ENCODE measurements at regions not wholly inside any gene's neighbourhood (a gene's known extent, or its start where the extent isn't known, plus 50 kb on each side); places are given as distances from the start of the nearest gene placed in this dataset.

- H3K27ac ChIP-seq = peak overlapping the region in 1 of 4 donors; percentile 42
- H3K4me1 ChIP-seq = peaks cover 7 to 70% (median 15%) of the 10 kb centered on the region in 3 donors
- no peaks in the 10 kb centered on the region for H3K9me3 ChIP-seq
- TF ChIP-seq EP300 (IDR thresholded peaks at IDR 0.05) (no peak), POLR2A (IDR thresholded peaks at IDR 0.05) (no peak), POLR2AphosphoS5 (IDR thresholded peaks at IDR 0.05) (no peak)
- TF ChIP-seq, protein P1, sequence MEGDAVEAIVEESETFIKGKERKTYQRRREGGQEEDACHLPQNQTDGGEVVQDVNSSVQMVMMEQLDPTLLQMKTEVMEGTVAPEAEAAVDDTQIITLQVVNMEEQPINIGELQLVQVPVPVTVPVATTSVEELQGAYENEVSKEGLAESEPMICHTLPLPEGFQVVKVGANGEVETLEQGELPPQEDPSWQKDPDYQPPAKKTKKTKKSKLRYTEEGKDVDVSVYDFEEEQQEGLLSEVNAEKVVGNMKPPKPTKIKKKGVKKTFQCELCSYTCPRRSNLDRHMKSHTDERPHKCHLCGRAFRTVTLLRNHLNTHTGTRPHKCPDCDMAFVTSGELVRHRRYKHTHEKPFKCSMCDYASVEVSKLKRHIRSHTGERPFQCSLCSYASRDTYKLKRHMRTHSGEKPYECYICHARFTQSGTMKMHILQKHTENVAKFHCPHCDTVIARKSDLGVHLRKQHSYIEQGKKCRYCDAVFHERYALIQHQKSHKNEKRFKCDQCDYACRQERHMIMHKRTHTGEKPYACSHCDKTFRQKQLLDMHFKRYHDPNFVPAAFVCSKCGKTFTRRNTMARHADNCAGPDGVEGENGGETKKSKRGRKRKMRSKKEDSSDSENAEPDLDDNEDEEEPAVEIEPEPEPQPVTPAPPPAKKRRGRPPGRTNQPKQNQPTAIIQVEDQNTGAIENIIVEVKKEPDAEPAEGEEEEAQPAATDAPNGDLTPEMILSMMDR (IDR thresholded peaks at IDR 0.05) = no peak
- ATAC-seq = no peak
- H3K36me3 ChIP-seq = no peaks in the 10 kb centered on the region
- no peaks in the 10 kb centered on the region for H3K27me3 ChIP-seq
- WGBS, 2 donors (ENCODE audit: low coverage in 1 of 2) = 33 to 45% methylated on average over 5 to 6 of the region's 6 CpGs
- no peak overlapping the region for H3K4me3 ChIP-seq
These were observed 431.6 kb upstream of the NPVF start for GRCh38 chr7:25659841-25660240.

DNA sequence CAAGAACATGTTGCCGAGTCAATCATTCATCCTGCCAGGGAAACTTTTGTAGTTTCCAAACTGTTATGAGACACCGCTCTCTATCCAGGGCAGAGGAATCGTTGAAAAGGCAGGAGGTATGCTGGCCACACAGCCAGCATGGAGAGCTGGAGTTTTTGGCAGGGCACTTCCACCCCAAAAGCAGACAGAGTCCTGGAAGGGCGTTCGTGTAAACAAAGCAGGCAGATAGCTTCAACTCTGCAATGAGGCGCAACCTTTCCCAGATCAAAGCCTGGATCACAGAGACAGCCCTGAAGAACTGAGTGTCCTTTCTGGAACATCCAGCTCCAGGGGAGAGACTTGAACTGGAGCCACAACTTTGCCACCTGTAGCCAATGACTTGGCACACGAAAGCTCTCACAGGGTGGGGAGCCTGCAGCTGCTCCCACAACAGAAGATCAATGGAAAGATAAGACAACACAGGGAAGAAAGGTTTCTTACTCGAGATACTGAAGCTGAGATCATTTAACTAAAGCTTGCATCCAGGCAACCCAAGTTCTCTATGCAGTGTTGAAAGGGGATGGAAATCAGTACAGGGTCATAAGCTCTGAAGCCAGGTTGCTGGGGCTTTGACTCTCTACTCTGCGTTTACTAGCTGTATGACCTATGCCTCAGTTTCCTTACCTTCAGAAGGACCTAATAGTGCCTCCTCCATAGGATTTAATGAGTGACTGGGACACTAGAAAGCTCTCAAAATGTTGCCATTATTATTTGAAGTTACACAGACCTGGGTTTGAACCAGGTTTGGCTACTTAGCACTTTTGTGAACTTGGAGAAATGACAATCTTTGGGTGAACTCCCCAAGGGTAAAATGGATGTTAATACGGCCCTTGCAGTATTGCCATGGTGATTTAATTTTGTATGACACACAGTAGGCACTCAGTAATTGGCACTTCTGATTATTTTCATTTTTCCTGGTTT, 434.8 kb upstream of the NPVF start:
- ATAC-seq = peak; percentile 57
- Histone ChIP-seq H3K36me3 (no peaks in the 10 kb centered on the region), H3K4me3 (no peak overlapping the region), H3K9me3 (no peaks in the 10 kb centered on the region), H3K27me3 (no peaks in the 10 kb centered on the region), H3K27ac (peak overlapping the region; percentile 69 to 77 (median 73)), H3K4me1 (peaks cover 15 to 67% (median 18%) of the 10 kb centered on the region in 3 donors)
- WGBS, 2 donors (ENCODE audit: low coverage in 1 of 2) = 46 to 78% methylated on average over 2 to 7 of the region's 10 CpGs
- TF ChIP-seq POLR2A (IDR thresholded peaks at IDR 0.05) = no peak
- TF ChIP-seq, protein P1 (IDR thresholded peaks at IDR 0.05) = no peak
- no peak for TF ChIP-seq EP300 (IDR thresholded peaks at IDR 0.05)
- peak; percentile 17 for TF ChIP-seq POLR2AphosphoS5 (IDR thresholded peaks at IDR 0.05)

DNA sequence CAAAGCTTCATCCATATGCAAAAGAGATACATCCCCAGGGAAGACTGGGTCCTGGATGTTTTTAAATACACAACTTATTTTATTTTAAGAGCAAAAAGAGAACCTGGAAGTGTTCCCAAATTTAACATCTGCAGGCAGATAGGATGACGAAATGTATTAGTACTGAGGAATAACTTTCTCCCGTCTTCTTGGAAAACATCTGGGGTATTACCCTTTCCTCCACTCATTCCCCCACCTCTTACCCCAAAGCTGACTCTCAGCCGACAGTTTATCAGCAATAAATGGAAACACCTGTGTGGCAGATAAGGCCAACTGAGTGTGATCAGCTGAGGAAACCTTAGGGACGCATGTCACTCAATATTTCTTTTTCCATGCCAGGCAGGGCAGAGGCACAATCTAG, 435.6 kb upstream of the NPVF start:
- Histone ChIP-seq H3K36me3 (no peaks in the 10 kb centered on the region), H3K27ac (peak overlapping the region; percentile 69 to 77 (median 73)), H3K4me1 (peaks cover 15 to 61% (median 18%) of the 10 kb centered on the region in 3 donors), H3K4me3 (no peak overlapping the region), H3K27me3 (no peaks in the 10 kb centered on the region), H3K9me3 (no peaks in the 10 kb centered on the region)
- no peak for ATAC-seq
- no peak for TF ChIP-seq EP300 (IDR thresholded peaks at IDR 0.05)
- peak; percentile 15 for TF ChIP-seq POLR2AphosphoS5 (IDR thresholded peaks at IDR 0.05)
- TF ChIP-seq, protein P1 (IDR thresholded peaks at IDR 0.05) = no peak
- 34 to 51% methylated on average over 4 of the region's 4 CpGs for WGBS, 2 donors (ENCODE audit: low coverage in 1 of 2)

DNA sequence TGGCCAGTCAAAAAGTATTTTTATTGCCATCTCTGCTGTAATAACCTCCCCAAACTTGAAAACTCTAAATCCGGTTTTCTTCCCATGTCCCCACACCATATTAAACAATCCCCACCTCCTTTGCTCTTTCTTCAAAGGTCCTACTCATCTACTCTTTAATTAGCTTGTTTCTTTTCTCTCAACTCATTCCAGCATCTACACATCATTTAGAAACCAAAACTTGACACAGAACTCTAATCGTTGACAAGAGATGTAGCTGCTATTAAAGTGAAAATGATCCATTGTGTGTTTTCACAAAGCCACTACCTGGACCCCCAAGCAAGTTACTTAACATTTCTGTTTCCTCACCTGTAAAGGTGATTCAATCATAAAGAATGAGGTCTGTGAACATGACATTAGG, 436.3 kb upstream of the NPVF start:
- Histone ChIP-seq H3K9me3 (no peaks in the 10 kb centered on the region), H3K4me1 (peaks cover 15 to 59% (median 23%) of the 10 kb centered on the region in 3 donors), H3K4me3 (no peak overlapping the region), H3K27ac (peak overlapping the region in 3 of 4 donors; percentile 72 to 77 (median 74)), H3K36me3 (no peaks in the 10 kb centered on the region), H3K27me3 (no peaks in the 10 kb centered on the region)
- ATAC-seq = no peak
- 48 to 78% methylated on average over 2 of the region's 2 CpGs for WGBS, 2 donors (ENCODE audit: low coverage in 1 of 2)
- no peak for TF ChIP-seq POLR2AphosphoS5 (IDR thresholded peaks at IDR 0.05)
- TF ChIP-seq EP300 (IDR thresholded peaks at IDR 0.05) = no peak
- no peak for TF ChIP-seq POLR2A (IDR thresholded peaks at IDR 0.05)

DNA sequence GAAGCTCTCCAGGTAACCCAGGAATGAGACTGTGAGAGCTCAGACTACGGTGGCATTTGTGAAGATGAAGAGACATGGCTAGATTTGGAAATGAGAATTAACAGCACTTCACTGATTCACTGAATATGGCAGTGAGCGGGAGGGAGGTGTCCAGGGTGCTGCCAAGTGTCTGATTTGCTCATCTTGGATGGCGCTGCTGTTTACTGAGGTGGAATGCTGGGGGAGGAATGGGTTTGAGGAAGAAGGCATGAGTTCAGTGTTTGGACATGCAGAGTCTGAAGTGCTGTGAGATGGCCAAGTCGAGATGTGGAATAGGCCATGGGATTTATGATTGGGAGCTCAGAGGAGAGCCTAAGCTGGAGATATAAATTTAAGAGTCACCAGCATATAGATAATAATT, 437.1 kb upstream of the NPVF start:
- peaks cover 15 to 59% (median 27%) of the 10 kb centered on the region in 3 donors for H3K4me1 ChIP-seq

More for the DNA sequence above, 437.1 kb upstream of the NPVF start:
- Histone ChIP-seq H3K36me3 (no peaks in the 10 kb centered on the region), H3K27me3 (no peaks in the 10 kb centered on the region), H3K27ac (peak overlapping the region in 3 of 4 donors; percentile 72 to 77 (median 74)), H3K9me3 (no peaks in the 10 kb centered on the region), H3K4me3 (no peak overlapping the region)
- TF ChIP-seq POLR2AphosphoS5 (IDR thresholded peaks at IDR 0.05) (peak; percentile 31), POLR2A (IDR thresholded peaks at IDR 0.05) (no peak)
- peak; percentile 70 for ATAC-seq
- 26 to 40% methylated on average over 4 of the region's 4 CpGs for WGBS, 2 donors (ENCODE audit: low coverage in 1 of 2)

Measured in gastroesophageal sphincter (tissue), 4 donors.